Heart right ventricle (tissue), 16 donors: ENCODE measurements at regions not wholly inside any gene's neighbourhood (a gene's known extent, or its start where the extent isn't known, plus 50 kb on each side); places are given as distances from the start of the nearest gene placed in this dataset.
"Not testable (repeated sequence)": the region's sequence is repeated elsewhere in the genome, so short reads cannot be mapped to it uniquely, and the experiment has no call there.

ENCODE experiments used
- ATAC-seq, 8 donors: fragments of 200-7000 bp; cut with Tn5 transposase; one replicate each; pipeline ENCODE4 v1.9.1; 2020; ENCODE audit warnings: mild to moderate bottlenecking in 8 of 8, moderate library complexity in 8 of 8, moderate number of reproducible peaks in 1 of 8
- DNase-seq, 2 donors: peaks; one replicate each; pipeline ENCODE4 v3.0.0-alpha.2; 2020
- H3K27ac ChIP-seq, 10 donors: fragments of 200-600 bp; sonication (generic) in 2 of 10; one replicate each; pipeline versions ENCODE4 v1.5.0 to v1.8.0; 2020 to 2022; ENCODE audit warnings: mild to moderate bottlenecking in 3 of 10
- H3K27me3 ChIP-seq, 7 donors: fragments of 200-600 bp; one replicate each; pipeline ENCODE4 v1.8.0; 2021 to 2022; ENCODE audit warnings: mild to moderate bottlenecking in 2 of 7
- H3K36me3 ChIP-seq, 9 donors: fragments of 200-600 bp; sonication (generic) in 1 of 9; one replicate each; pipeline versions ENCODE4 v1.5.0 to v1.8.0; 2020 to 2022; ENCODE audit warnings: mild to moderate bottlenecking in 2 of 9
- H3K4me1 ChIP-seq, 9 donors: fragments of 200-600 bp; sonication (generic) in 1 of 9; one replicate each; pipeline versions ENCODE4 v1.5.0 to v1.8.0; 2020 to 2022; ENCODE audit warnings: mild to moderate bottlenecking in 4 of 9
- H3K4me3 ChIP-seq, 10 donors: fragments of 200-600 bp; sonication (generic) in 2 of 10; one replicate each; pipeline versions ENCODE4 v1.5.0 to v1.8.0; 2020 to 2022; ENCODE audit warnings: mild to moderate bottlenecking in 7 of 10, moderate library complexity in 2 of 10
- H3K9me3 ChIP-seq, 11 donors: fragments of 200-600 bp in 10 of 11; sonication (generic) in 2 of 11; one replicate each; pipeline versions ENCODE4 v1.5.0 to v1.8.0; 2013 to 2022; ENCODE audit warnings: mild to moderate bottlenecking in 2 of 11, control low read depth in 1 of 11, moderate library complexity in 1 of 11
- WGBS, 2 donors: extraction: QIAGEN DNeasy Blood & Tissue Kit; methylation state at CpG; one replicate each; pipeline ENCODE4 v1.1.7; 2013; ENCODE audit warnings: inconsistent platforms in 1 of 2; 5-methylcytosine and 5-hydroxymethylcytosine counted together
- intact Hi-C, 10 donors: fragments of 100-400 bp; cut with DNase I; formaldehyde crosslinking; loops; one replicate each; pipeline versions ENCODE4 v1.11.1 to v1.14.2; 2022
- TF ChIP-seq, protein P1 (sequence below), 9 donors: fragments of 200-600 bp; sonication (generic) in 2 of 9; IDR thresholded peaks; one replicate each; pipeline versions ENCODE4 v1.5.0 to v1.8.0; 2021 to 2022; ENCODE audit warnings: antibody characterized with exemption in 9 of 9, mild to moderate bottlenecking in 5 of 9, moderate library complexity in 1 of 9
- donor health status: Arrhythmogenic right ventricular cardiomyopathy.
- donor health status: ischemic (EF 13 %, LVEDD 7.1; RV severe dilation, severe dysfunction).
- donor health status: healthy with polysubstance abuse.
- donor health status: DM: no; HTN: yes; CAD: no.
- donor health status: DM: no; HTN: no; CAD: no.
- donor health status: ischemic (EF 25% LVEDD 6.9; RV normal size, moderate dysfunction).
- donor health status: ischemic (EF 25% LVEDD 5.7; RV mildly dilated, moderate dysfunction).
- donor health status: healthy.
- donor health status: DM: yes; HTN: yes; CAD: no.
- donor health status: Ischemic cardiomyopathy.
- donor health status: ischemic (EF 35%, LVEDD 5.7; RV mildly dilated, moderate dysfunction).
- donor health status: nonischemic (EF 11% LVEDD 7.7; RV severe dilation, severe dysfunction).
- donor health status: DM: yes; HTN: yes; CAD: no.
- donor health status: PGD.
- donor health status: ischemic (EF 29% LVEDD 5.4; RV normal size, mild dysfunction).
- donor health status: nonischemic (EF 23%, LVEDD 6.1; RV moderate dilation, normal function).

DNA sequence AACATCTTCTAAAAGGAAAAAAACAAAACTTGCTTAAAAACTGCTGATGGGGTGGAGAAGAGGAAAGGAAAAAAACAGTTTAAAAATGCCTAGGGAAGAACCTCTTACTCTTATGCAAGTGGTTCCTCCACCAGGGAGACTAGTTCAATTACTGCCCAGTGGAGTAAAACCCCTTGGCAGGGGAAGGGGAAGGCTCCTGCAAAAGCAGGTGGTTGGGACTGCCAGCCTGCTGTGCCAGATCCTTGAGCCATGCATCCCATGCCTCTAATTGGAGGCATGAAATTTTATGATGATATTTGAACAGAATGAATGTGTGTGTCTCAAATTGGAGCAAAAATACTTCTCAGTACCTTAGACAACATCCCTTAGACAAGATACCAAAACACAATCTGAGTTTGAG lies 118.8 kb downstream of the FSCB start:
- DNase-seq (no peak), ATAC-seq (no peak)
- Histone ChIP-seq H3K4me1 (no peaks in the 10 kb centered on the region), H3K9me3 (no peaks in the 10 kb centered on the region), H3K36me3 (no peaks in the 10 kb centered on the region), H3K27ac (no peak overlapping the region), H3K27me3 (no peaks in the 10 kb centered on the region), H3K4me3 (no peak overlapping the region)
- intact Hi-C loops = no loop called here
- TF ChIP-seq, protein P1, sequence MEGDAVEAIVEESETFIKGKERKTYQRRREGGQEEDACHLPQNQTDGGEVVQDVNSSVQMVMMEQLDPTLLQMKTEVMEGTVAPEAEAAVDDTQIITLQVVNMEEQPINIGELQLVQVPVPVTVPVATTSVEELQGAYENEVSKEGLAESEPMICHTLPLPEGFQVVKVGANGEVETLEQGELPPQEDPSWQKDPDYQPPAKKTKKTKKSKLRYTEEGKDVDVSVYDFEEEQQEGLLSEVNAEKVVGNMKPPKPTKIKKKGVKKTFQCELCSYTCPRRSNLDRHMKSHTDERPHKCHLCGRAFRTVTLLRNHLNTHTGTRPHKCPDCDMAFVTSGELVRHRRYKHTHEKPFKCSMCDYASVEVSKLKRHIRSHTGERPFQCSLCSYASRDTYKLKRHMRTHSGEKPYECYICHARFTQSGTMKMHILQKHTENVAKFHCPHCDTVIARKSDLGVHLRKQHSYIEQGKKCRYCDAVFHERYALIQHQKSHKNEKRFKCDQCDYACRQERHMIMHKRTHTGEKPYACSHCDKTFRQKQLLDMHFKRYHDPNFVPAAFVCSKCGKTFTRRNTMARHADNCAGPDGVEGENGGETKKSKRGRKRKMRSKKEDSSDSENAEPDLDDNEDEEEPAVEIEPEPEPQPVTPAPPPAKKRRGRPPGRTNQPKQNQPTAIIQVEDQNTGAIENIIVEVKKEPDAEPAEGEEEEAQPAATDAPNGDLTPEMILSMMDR (IDR thresholded peaks at IDR 0.05) = no peak

DNA sequence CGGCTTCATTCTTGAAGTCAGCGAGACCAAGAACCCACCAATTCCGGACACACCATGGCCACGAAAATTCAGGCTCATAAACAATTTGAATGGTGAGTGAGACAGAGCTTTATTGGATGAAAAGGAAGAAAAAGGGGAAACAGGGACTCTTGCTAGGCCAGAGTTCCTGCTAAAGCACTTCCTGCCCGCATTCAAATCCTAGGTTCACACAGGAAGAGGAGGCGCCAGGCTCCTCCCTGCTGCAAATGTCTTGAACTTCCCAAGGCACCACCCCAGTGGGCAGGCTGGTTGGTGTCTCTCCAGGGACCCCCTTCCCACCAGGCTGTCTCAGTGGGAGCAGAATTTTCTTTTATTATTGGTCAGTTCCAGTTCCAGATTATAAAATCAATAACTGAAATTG lies 121.2 kb downstream of the FSCB start:
- DNase-seq = no peak
- Histone ChIP-seq H3K4me3 (no peak overlapping the region), H3K36me3 (no peaks in the 10 kb centered on the region), H3K27me3 (no peaks in the 10 kb centered on the region), H3K27ac (no peak overlapping the region), H3K4me1 (no peaks in the 10 kb centered on the region), H3K9me3 (no peaks in the 10 kb centered on the region)
- intact Hi-C loops = no loop called here
- ATAC-seq = no peak
- 90 to 92% methylated on average over 6 of the region's 6 CpGs for WGBS, 2 donors
- TF ChIP-seq, protein P1 (IDR thresholded peaks at IDR 0.05) = no peak

DNA sequence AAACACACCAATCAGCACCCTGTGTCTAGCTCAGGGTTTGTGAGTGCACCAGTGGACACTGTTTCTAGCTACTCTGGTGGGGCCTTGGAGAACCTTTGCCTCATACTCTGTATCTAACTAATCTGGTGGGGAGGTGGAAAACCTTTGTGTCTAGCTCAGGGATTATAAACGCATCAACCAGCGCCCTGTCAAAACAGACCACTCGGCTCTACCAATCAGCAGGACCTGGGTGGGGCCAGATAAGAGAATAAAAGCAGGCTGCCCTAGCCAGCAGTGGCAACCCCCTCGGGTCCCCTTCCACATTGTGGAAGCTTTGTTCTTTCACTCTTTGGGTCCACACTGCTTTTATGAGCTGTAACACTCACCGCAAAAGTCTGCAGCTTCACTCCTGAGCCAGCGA lies 121.8 kb downstream of the FSCB start:
- H3K4me1 ChIP-seq, H3K36me3 ChIP-seq, H3K27me3 ChIP-seq, ATAC-seq, DNase-seq, H3K27ac ChIP-seq, H3K9me3 ChIP-seq, intact Hi-C loops, H3K4me3 ChIP-seq: not testable (repeated sequence)
- 90 to 91% methylated on average over 6 of the region's 6 CpGs for WGBS, 2 donors

DNA sequence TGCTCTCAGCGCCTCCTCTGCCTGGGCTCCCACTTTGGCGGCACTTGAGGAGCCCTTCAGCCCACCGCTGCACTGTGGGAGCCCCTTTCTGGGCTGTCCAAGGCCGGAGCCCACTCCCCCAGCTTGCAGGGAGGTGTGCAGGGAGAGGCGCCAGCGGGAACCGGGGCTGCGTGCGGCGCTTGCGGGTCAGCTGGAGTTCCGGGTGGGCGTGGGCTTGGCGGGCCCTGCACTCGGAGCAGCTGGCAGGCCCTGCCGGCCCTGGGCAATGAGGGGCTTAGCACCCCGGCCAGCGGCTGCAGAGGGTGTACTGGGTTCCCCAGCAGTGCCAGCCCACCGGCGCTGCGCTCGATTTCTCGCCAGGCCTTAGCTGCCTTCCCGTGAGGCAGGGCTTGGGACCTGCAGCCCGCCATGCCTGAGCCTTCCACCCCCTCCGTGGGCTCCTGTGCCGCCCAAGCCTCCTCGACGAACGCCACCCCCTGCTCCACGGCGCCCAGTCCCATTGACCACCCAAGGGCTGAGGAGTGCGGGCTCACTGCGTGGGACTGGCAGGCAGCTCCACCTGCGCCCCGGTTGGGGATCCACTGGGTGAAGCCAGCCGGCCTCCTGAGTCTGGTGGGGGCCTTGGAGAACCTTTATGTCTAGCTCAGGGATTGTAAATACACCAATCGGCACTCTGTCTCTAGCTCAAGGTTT lies 122.3 kb downstream of the FSCB start:
- H3K27ac ChIP-seq, ATAC-seq, DNase-seq, H3K4me3 ChIP-seq, H3K36me3 ChIP-seq, H3K27me3 ChIP-seq, H3K4me1 ChIP-seq, H3K9me3 ChIP-seq, intact Hi-C loops: not testable (repeated sequence)
- WGBS, 2 donors = 94 to 95% methylated on average over 34 to 38 of the region's 38 CpGs

DNA sequence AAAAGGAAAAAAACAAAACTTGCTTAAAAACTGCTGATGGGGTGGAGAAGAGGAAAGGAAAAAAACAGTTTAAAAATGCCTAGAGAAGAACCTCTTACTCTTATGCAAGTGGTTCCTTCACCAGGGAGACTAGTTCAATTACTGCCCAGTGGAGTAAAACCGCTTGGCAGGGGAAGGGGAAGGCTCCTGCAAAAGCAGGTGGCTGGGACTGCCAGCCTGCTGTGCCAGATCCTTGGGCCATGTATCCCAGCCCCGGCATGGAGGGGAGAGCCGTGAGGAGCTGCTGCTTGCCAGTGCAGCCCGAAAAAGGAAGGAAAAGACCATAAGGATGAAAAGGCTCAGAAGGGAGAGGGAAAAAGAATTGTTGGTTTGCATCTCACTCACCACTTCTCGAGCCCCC lies 123.0 kb downstream of the FSCB start:
- Histone ChIP-seq H3K27me3 (no peaks in the 10 kb centered on the region), H3K4me3 (no peak overlapping the region), H3K27ac (no peak overlapping the region), H3K36me3 (no peaks in the 10 kb centered on the region), H3K4me1 (no peaks in the 10 kb centered on the region), H3K9me3 (peaks cover 0 to 4% (median 0%) of the 10 kb centered on the region in 11 donors)
- intact Hi-C loops = no loop called here
- 77 to 85% methylated on average over 5 of the region's 5 CpGs for WGBS, 2 donors
- ATAC-seq (no peak), DNase-seq (no peak)
- TF ChIP-seq, protein P1 (IDR thresholded peaks at IDR 0.05) = no peak
